ENCODE measurements at regions not wholly inside any gene's neighbourhood (a gene's known extent, or its start where the extent isn't known, plus 50 kb on each side); places are given as distances from the start of the nearest gene placed in this dataset.

- Histone ChIP-seq H3K79me1 (ENCODE audit: low read depth, low read length) (no peaks in the 10 kb centered on the region), H3K36me3 (ENCODE audit: control insufficient read depth in 2 of 4, insufficient read depth in 4 of 4, low read length in 3 of 4) (no peaks in the 10 kb centered on the region), H3K4ac (replicated peaks; ENCODE audit: insufficient read length, low read depth, low read length) (no peak overlapping the region), H3K27me3 (replicated peaks in 1 of 4; ENCODE audit: control insufficient read depth in 3 of 4, extremely low read depth in 1 of 4, insufficient read depth in 3 of 4, low read length in 3 of 4) (no peaks in the 10 kb centered on the region), H3K27ac (ENCODE audit: low read depth, low read length) (no peak overlapping the region), H4K8ac (ENCODE audit: extremely low read depth, insufficient read depth, low read length) (no peak overlapping the region), H3K9me3 (ENCODE audit: insufficient read depth in 2 of 2, low read depth in 1 of 2, low read length in 1 of 2) (peaks cover 0 to 2% of the 10 kb centered on the region in 2 experiments; a peak in 1 of 4 replicates), H4K5ac (ENCODE audit: insufficient read length, low read depth, low read length) (no peak overlapping the region), H3K79me2 (ENCODE audit: control insufficient read depth in 1 of 2, insufficient read depth in 2 of 2, low read length in 2 of 2) (no peaks in the 10 kb centered on the region), H3K4me2 (ENCODE audit: insufficient read depth in 1 of 2, low read depth in 2 of 2, low read length in 2 of 2) (no peak overlapping the region), H3K4me3 (ENCODE audit: extremely low read depth in 1 of 4, insufficient read depth in 2 of 4, low read depth in 3 of 4, low read length in 4 of 4) (no peak overlapping the region), H2BK12ac (ENCODE audit: low read depth, low read length) (no peak overlapping the region), H2BK20ac (ENCODE audit: low read length) (no peak overlapping the region), H3K14ac (ENCODE audit: insufficient read length) (no peak overlapping the region), H2AK5ac (ENCODE audit: low read depth, low read length) (no peak overlapping the region), H3K23me2 (ENCODE audit: low read depth, low read length) (no peaks in the 10 kb centered on the region), H3K9ac (replicated peaks in 1 of 4; ENCODE audit: extremely low read depth in 1 of 4, low read depth in 3 of 4, low read length in 3 of 4) (no peak overlapping the region), H3K18ac (ENCODE audit: extremely low read depth, low read length) (no peak overlapping the region), H2AFZ (ENCODE audit: low read length) (no peak overlapping the region), H3K23ac (ENCODE audit: insufficient read length) (no peak overlapping the region), H3K4me1 (replicated peaks in 1 of 4; ENCODE audit: control insufficient read depth in 3 of 4, insufficient read depth in 4 of 4, low read length in 3 of 4) (peaks cover 0 to 3% (median 0%) of the 10 kb centered on the region in 4 experiments; a peak in 1 of 7 replicates), H3K56ac (replicated peaks; ENCODE audit: insufficient read length, low read depth, low read length) (no peak overlapping the region), H2BK15ac (ENCODE audit: low read length) (no peak overlapping the region), H4K91ac (replicated peaks; ENCODE audit: insufficient read length, low read length) (no peak overlapping the region), H4K20me1 (replicated peaks in 1 of 2; ENCODE audit: control insufficient read depth in 1 of 2, insufficient read depth in 2 of 2, low read length in 2 of 2) (no peaks in the 10 kb centered on the region), H2BK5ac (ENCODE audit: low read depth, low read length) (no peak overlapping the region), H2BK120ac (replicated peaks; ENCODE audit: low read depth, low read length) (no peak overlapping the region)
- ChIA-PET POLR2A (ENCODE audit: partially characterized antibody) (no interaction called here), CTCF (ENCODE audit: partially characterized antibody) (interaction anchor here (1.1 kb wide), 1 partner anchor 60 kb away, joined by 3 read pairs; no protein-coding TSS in a partner anchor)
- WGBS, 2 experiments (ENCODE audit: extremely low coverage in 1 of 2, insufficient coverage in 1 of 2, insufficient read length in 1 of 2, insufficient replicate concordance in 2 of 2, low coverage in 1 of 2, low lambda C conversion rate in 2 of 2, missing lambda C conversion rate in 1 of 2), result 88% methylated on average over 2 of the region's 2 CpGs; no CpG with 5 or more reads in 1 of the 2 experiments
- no peak for FAIRE-seq
- DNase-seq (ENCODE audit: low read depth in 1 of 2, low spot score in 2 of 2), result no peak
- no peak for TF ChIP-seq RBBP5 (IDR thresholded peaks at IDR 0.05; ENCODE audit: borderline replicate concordance, low read depth, low read length)
- TF ChIP-seq, protein P1, sequence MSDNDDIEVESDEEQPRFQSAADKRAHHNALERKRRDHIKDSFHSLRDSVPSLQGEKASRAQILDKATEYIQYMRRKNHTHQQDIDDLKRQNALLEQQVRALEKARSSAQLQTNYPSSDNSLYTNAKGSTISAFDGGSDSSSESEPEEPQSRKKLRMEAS (IDR thresholded peaks at IDR 0.05), result no peak
- TF ChIP-seq KDM4A (IDR thresholded peaks at IDR 0.05; ENCODE audit: low read depth, low read length, severe bottlenecking), result no peak
- TF ChIP-seq BCL11A (IDR thresholded peaks at IDR 0.05; ENCODE audit: low read depth in 2 of 2, low read length in 2 of 2), result no peak
- TF ChIP-seq FOSL1 (IDR thresholded peaks at IDR 0.05; ENCODE audit: insufficient read depth, low read depth, low read length), result no peak
- no peak for TF ChIP-seq E2F6 (IDR thresholded peaks at IDR 0.05)
- no peak for TF ChIP-seq SAP30 (IDR thresholded peaks at IDR 0.05; ENCODE audit: insufficient read depth, insufficient replicate concordance, low read length)
- TF ChIP-seq POLR2A (IDR thresholded peaks at IDR 0.05; ENCODE audit: control extremely low read depth in 1 of 2, low read depth in 2 of 2, low read length in 2 of 2), result no peak
- no peak for TF ChIP-seq ZNF274 (IDR thresholded peaks at IDR 0.05; ENCODE audit: borderline replicate concordance, extremely low read depth, low read length)
- TF ChIP-seq TEAD4 (IDR thresholded peaks at IDR 0.05; ENCODE audit: low read depth, low read length), result no peak
- TF ChIP-seq POLR2AphosphoS5 (IDR thresholded peaks at IDR 0.05; ENCODE audit: low read depth, low read length), result no peak
- TF ChIP-seq TAF7 (optimal IDR thresholded peaks at IDR 0.05; ENCODE audit: borderline replicate concordance, low read depth, low read length), result no peak
- no peak for TF ChIP-seq SRF (IDR thresholded peaks at IDR 0.05; ENCODE audit: low read depth, low read length)
Observed at GRCh38 chr20:12173347-12174012, 255.8 kb downstream of the BTBD3 start.

All from H1 (cell line).